ENCODE measurements at regions not wholly inside any gene's neighbourhood (a gene's known extent, or its start where the extent isn't known, plus 50 kb on each side); places are given as distances from the start of the nearest gene placed in this dataset.
"Not testable (repeated sequence)": the region's sequence is repeated elsewhere in the genome, so short reads cannot be mapped to it uniquely, and the experiment has no call there.

GRCh38 chr1:181205901-181206300, 117.4 kb downstream of the IER5 start:
- Histone ChIP-seq H3K9ac (ENCODE audit: low read depth, low read length) (no peak overlapping the region), H3K4me1 (ENCODE audit: control insufficient read depth, insufficient read depth, low read length) (peaks cover 8% of the 10 kb centered on the region; the same call in 1 of the 2 replicates), H3K27me3 (ENCODE audit: control insufficient read depth, insufficient read depth, low read length) (no peaks in the 10 kb centered on the region), H3K9me3 (ENCODE audit: control insufficient read depth, insufficient read depth, low read length) (no peaks in the 10 kb centered on the region), H3K27ac (ENCODE audit: low read depth, low read length) (no peak overlapping the region), H3K4me3 (ENCODE audit: low read depth, low read length) (no peak overlapping the region), H3K36me3 (ENCODE audit: control insufficient read depth, insufficient read depth, low read length) (no peaks in the 10 kb centered on the region)

- no peaks in the 10 kb centered on the region for H3K9me3 ChIP-seq (ENCODE audit: control insufficient read depth, insufficient read depth, low read length)
- H3K27me3 ChIP-seq (ENCODE audit: control insufficient read depth, insufficient read depth, low read length): no peaks in the 10 kb centered on the region
- H3K36me3 ChIP-seq (ENCODE audit: control insufficient read depth, insufficient read depth, low read length): no peaks in the 10 kb centered on the region
- no peak overlapping the region for H3K27ac ChIP-seq (ENCODE audit: low read depth, low read length)
- H3K4me3 ChIP-seq (ENCODE audit: low read depth, low read length): no peak overlapping the region
- H3K9ac ChIP-seq (ENCODE audit: low read depth, low read length): no peak overlapping the region
- peaks cover 8% of the 10 kb centered on the region; the same call in 1 of the 2 replicates for H3K4me1 ChIP-seq (ENCODE audit: control insufficient read depth, insufficient read depth, low read length)
Observed at GRCh38 chr1:181206513-181206912, 118.0 kb downstream of the IER5 start.

- peaks cover 8% of the 10 kb centered on the region; the same call in 1 of the 2 replicates for H3K4me1 ChIP-seq (ENCODE audit: control insufficient read depth, insufficient read depth, low read length)
- H3K27ac ChIP-seq (ENCODE audit: low read depth, low read length): no peak overlapping the region
- no peaks in the 10 kb centered on the region for H3K36me3 ChIP-seq (ENCODE audit: control insufficient read depth, insufficient read depth, low read length)
- no peak overlapping the region for H3K9ac ChIP-seq (ENCODE audit: low read depth, low read length)
- H3K27me3 ChIP-seq (ENCODE audit: control insufficient read depth, insufficient read depth, low read length): no peaks in the 10 kb centered on the region
- H3K4me3 ChIP-seq (ENCODE audit: low read depth, low read length): no peak overlapping the region
- no peaks in the 10 kb centered on the region for H3K9me3 ChIP-seq (ENCODE audit: control insufficient read depth, insufficient read depth, low read length)
Observed at GRCh38 chr1:181206979-181207790, 118.7 kb downstream of the IER5 start.

GRCh38 chr1:181208083-181208482, 119.6 kb downstream of the IER5 start:
- Histone ChIP-seq H3K27me3 (ENCODE audit: control insufficient read depth, insufficient read depth, low read length) (no peaks in the 10 kb centered on the region), H3K9me3 (ENCODE audit: control insufficient read depth, insufficient read depth, low read length) (no peaks in the 10 kb centered on the region), H3K4me3 (ENCODE audit: low read depth, low read length) (no peak overlapping the region), H3K36me3 (ENCODE audit: control insufficient read depth, insufficient read depth, low read length) (no peaks in the 10 kb centered on the region), H3K9ac (ENCODE audit: low read depth, low read length) (no peak overlapping the region), H3K4me1 (ENCODE audit: control insufficient read depth, insufficient read depth, low read length) (peaks cover 8% of the 10 kb centered on the region), H3K27ac (ENCODE audit: low read depth, low read length) (no peak overlapping the region)

GRCh38 chr1:181208967-181209366, 120.5 kb downstream of the IER5 start:
- Histone ChIP-seq H3K9ac (ENCODE audit: low read depth, low read length) (no peak overlapping the region), H3K4me3 (ENCODE audit: low read depth, low read length) (no peak overlapping the region), H3K4me1 (ENCODE audit: control insufficient read depth, insufficient read depth, low read length) (peaks cover 8% of the 10 kb centered on the region), H3K27me3 (ENCODE audit: control insufficient read depth, insufficient read depth, low read length) (no peaks in the 10 kb centered on the region), H3K36me3 (ENCODE audit: control insufficient read depth, insufficient read depth, low read length) (no peaks in the 10 kb centered on the region), H3K9me3 (ENCODE audit: control insufficient read depth, insufficient read depth, low read length) (no peaks in the 10 kb centered on the region), H3K27ac (ENCODE audit: low read depth, low read length) (no peak overlapping the region)

GRCh38 chr1:181213056-181213455, 124.6 kb downstream of the IER5 start:
- H3K4me3 ChIP-seq (ENCODE audit: low read depth, low read length): no peak overlapping the region
- no peak overlapping the region for H3K27ac ChIP-seq (ENCODE audit: low read depth, low read length)
- no peak overlapping the region for H3K9ac ChIP-seq (ENCODE audit: low read depth, low read length)
- H3K9me3 ChIP-seq (ENCODE audit: control insufficient read depth, insufficient read depth, low read length): no peaks in the 10 kb centered on the region
- H3K4me1 ChIP-seq (ENCODE audit: control insufficient read depth, insufficient read depth, low read length): peaks cover 3% of the 10 kb centered on the region
- no peaks in the 10 kb centered on the region for H3K36me3 ChIP-seq (ENCODE audit: control insufficient read depth, insufficient read depth, low read length)
- H3K27me3 ChIP-seq (ENCODE audit: control insufficient read depth, insufficient read depth, low read length): no peaks in the 10 kb centered on the region

- H3K4me1 ChIP-seq (ENCODE audit: control insufficient read depth, insufficient read depth, low read length): peaks cover 15% of the 10 kb centered on the region
- peak overlapping the region; percentile 9; the same call in 1 of the 2 replicates for H3K4me3 ChIP-seq (ENCODE audit: low read depth, low read length)
- no peak overlapping the region for H3K9ac ChIP-seq (ENCODE audit: low read depth, low read length)
- H3K27ac ChIP-seq (ENCODE audit: low read depth, low read length): peak overlapping the region; percentile 53
- H3K27me3 ChIP-seq (ENCODE audit: control insufficient read depth, insufficient read depth, low read length): no peaks in the 10 kb centered on the region
- H3K36me3 ChIP-seq (ENCODE audit: control insufficient read depth, insufficient read depth, low read length): no peaks in the 10 kb centered on the region
- H3K9me3 ChIP-seq (ENCODE audit: control insufficient read depth, insufficient read depth, low read length): no peaks in the 10 kb centered on the region
Observed at GRCh38 chr1:181216591-181216994, 128.1 kb downstream of the IER5 start.

- Histone ChIP-seq H3K36me3 (ENCODE audit: control insufficient read depth, insufficient read depth, low read length) (no peaks in the 10 kb centered on the region), H3K9ac (ENCODE audit: low read depth, low read length) (no peak overlapping the region), H3K4me1 (ENCODE audit: control insufficient read depth, insufficient read depth, low read length) (peaks cover 15% of the 10 kb centered on the region), H3K27me3 (ENCODE audit: control insufficient read depth, insufficient read depth, low read length) (no peaks in the 10 kb centered on the region), H3K4me3 (ENCODE audit: low read depth, low read length) (no peak overlapping the region), H3K9me3 (ENCODE audit: control insufficient read depth, insufficient read depth, low read length) (no peaks in the 10 kb centered on the region), H3K27ac (ENCODE audit: low read depth, low read length) (no peak overlapping the region)
Observed at GRCh38 chr1:181219938-181220337, 131.4 kb downstream of the IER5 start.

GRCh38 chr1:181221078-181221477, 132.6 kb downstream of the IER5 start:
- no peaks in the 10 kb centered on the region for H3K36me3 ChIP-seq (ENCODE audit: control insufficient read depth, insufficient read depth, low read length)
- peaks cover 15% of the 10 kb centered on the region for H3K4me1 ChIP-seq (ENCODE audit: control insufficient read depth, insufficient read depth, low read length)
- no peak overlapping the region for H3K9ac ChIP-seq (ENCODE audit: low read depth, low read length)
- H3K27me3 ChIP-seq (ENCODE audit: control insufficient read depth, insufficient read depth, low read length): no peaks in the 10 kb centered on the region
- no peak overlapping the region for H3K4me3 ChIP-seq (ENCODE audit: low read depth, low read length)
- H3K9me3 ChIP-seq (ENCODE audit: control insufficient read depth, insufficient read depth, low read length): no peaks in the 10 kb centered on the region
- H3K27ac ChIP-seq (ENCODE audit: low read depth, low read length): peak overlapping the region; percentile 12

GRCh38 chr1:181222972-181223505, 134.5 kb downstream of the IER5 start:
- no peak overlapping the region for H3K4me3 ChIP-seq (ENCODE audit: low read depth, low read length)
- no peak overlapping the region for H3K27ac ChIP-seq (ENCODE audit: low read depth, low read length)
- H3K9me3 ChIP-seq (ENCODE audit: control insufficient read depth, insufficient read depth, low read length): no peaks in the 10 kb centered on the region
- H3K27me3 ChIP-seq (ENCODE audit: control insufficient read depth, insufficient read depth, low read length): no peaks in the 10 kb centered on the region
- no peak overlapping the region for H3K9ac ChIP-seq (ENCODE audit: low read depth, low read length)
- H3K4me1 ChIP-seq (ENCODE audit: control insufficient read depth, insufficient read depth, low read length): peaks cover 12% of the 10 kb centered on the region
- H3K36me3 ChIP-seq (ENCODE audit: control insufficient read depth, insufficient read depth, low read length): no peaks in the 10 kb centered on the region

- H3K36me3 ChIP-seq (ENCODE audit: control insufficient read depth, insufficient read depth, low read length); H3K4me3 ChIP-seq (ENCODE audit: low read depth, low read length); H3K4me1 ChIP-seq (ENCODE audit: control insufficient read depth, insufficient read depth, low read length); H3K9ac ChIP-seq (ENCODE audit: low read depth, low read length); H3K9me3 ChIP-seq (ENCODE audit: control insufficient read depth, insufficient read depth, low read length); H3K27ac ChIP-seq (ENCODE audit: low read depth, low read length); H3K27me3 ChIP-seq (ENCODE audit: control insufficient read depth, insufficient read depth, low read length): not testable (repeated sequence)
Observed at GRCh38 chr1:181226728-181227127, 138.2 kb downstream of the IER5 start.

Data from HUES48 (cell line).